ENCODE measurements at regions not wholly inside any gene's neighbourhood (a gene's known extent, or its start where the extent isn't known, plus 50 kb on each side); places are given as distances from the start of the nearest gene placed in this dataset.

GRCh38 chr15:81547521-81548132 lies 173.6 kb upstream of the TMC3 start:
- TF ChIP-seq CTCF (IDR thresholded peaks at IDR 0.05) (no peak), EP300 (IDR thresholded peaks at IDR 0.05) (no peak)

Measured in gastroesophageal sphincter (tissue), 3 donors.